HepG2 (cell line): ENCODE measurements at regions not wholly inside any gene's neighbourhood (a gene's known extent, or its start where the extent isn't known, plus 50 kb on each side); places are given as distances from the start of the nearest gene placed in this dataset.

ENCODE experiments used
- FOXK2 ChIP-seq: fragments of 450-650 bp; IDR thresholded peaks from 2 replicates; pipeline ENCODE4 v1.6.1; 2016
- KAT8 ChIP-seq: IDR thresholded peaks from 2 replicates; pipeline ENCODE4 v1.6.1; 2016; ENCODE audit warnings: missing genetic modification reagents, missing compliant biosample characterization
- NFYB ChIP-seq: sonication (generic); formaldehyde crosslinking; IDR thresholded peaks from 2 replicates; pipeline ENCODE4 v1.4.0; 2020; ENCODE audit warnings: missing genetic modification reagents
- RFXAP ChIP-seq: sonication (generic); formaldehyde crosslinking; IDR thresholded peaks from 2 replicates; pipeline ENCODE4 v1.4.0; 2020; ENCODE audit warnings: missing genetic modification reagents, borderline replicate concordance
- ZFP37 ChIP-seq: sonication (generic); formaldehyde crosslinking; IDR thresholded peaks from 2 replicates; pipeline ENCODE4 v1.4.0; 2020; ENCODE audit warnings: missing genetic modification reagents, borderline replicate concordance
- ZNF143 ChIP-seq: sonication (generic); formaldehyde crosslinking; IDR thresholded peaks from 2 replicates; pipeline ENCODE4 v1.4.0; 2020; ENCODE audit warnings: missing genetic modification reagents
- ZNF367 ChIP-seq: sonication (generic); formaldehyde crosslinking; IDR thresholded peaks from 2 replicates; pipeline ENCODE4 v1.4.0; 2020; ENCODE audit warnings: missing genetic modification reagents, borderline replicate concordance
- ZNF557 ChIP-seq: sonication (generic); formaldehyde crosslinking; IDR thresholded peaks from 2 replicates; pipeline ENCODE4 v1.4.0; 2020; ENCODE audit warnings: missing genetic modification reagents
- TF ChIP-seq, protein P1 (sequence below): sonication (generic); formaldehyde crosslinking; IDR thresholded peaks from 2 replicates; pipeline ENCODE4 v1.4.0; 2020; ENCODE audit warnings: mild to moderate bottlenecking, missing genetic modification reagents
- TF ChIP-seq, protein P2 (sequence below): sonication (generic); formaldehyde crosslinking; IDR thresholded peaks from 2 replicates; pipeline ENCODE4 v1.4.0; 2020; ENCODE audit warnings: mild to moderate bottlenecking, missing genetic modification reagents

DNA sequence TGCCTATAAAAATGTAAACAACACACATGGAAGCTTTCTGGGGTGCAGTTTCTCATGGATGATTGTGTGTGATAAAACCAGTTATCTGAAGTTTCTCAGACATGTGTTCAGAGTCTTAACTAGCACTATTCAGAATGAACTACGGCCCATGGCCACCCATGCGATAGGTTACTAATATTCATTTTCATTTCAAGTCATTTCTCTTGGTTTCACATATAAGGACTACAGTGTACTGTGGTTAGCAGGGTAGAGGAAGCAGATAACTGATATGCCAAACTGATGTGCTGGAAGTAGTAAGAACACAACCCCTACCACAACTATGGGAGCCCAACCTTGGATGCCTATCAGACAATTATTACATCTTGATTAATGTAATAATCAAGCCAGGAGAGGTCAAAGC, 372.1 kb downstream of the DTWD2 start (continued):
- TF ChIP-seq, protein P1, sequence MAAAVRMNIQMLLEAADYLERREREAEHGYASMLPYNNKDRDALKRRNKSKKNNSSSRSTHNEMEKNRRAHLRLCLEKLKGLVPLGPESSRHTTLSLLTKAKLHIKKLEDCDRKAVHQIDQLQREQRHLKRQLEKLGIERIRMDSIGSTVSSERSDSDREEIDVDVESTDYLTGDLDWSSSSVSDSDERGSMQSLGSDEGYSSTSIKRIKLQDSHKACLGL (CRISPR knock-in tag), result no peak
- TF ChIP-seq ZNF143, result no peak
- no peak for TF ChIP-seq ZNF367
- no peak for TF ChIP-seq FOXK2
- TF ChIP-seq ZNF557, result no peak
- TF ChIP-seq, protein P2, sequence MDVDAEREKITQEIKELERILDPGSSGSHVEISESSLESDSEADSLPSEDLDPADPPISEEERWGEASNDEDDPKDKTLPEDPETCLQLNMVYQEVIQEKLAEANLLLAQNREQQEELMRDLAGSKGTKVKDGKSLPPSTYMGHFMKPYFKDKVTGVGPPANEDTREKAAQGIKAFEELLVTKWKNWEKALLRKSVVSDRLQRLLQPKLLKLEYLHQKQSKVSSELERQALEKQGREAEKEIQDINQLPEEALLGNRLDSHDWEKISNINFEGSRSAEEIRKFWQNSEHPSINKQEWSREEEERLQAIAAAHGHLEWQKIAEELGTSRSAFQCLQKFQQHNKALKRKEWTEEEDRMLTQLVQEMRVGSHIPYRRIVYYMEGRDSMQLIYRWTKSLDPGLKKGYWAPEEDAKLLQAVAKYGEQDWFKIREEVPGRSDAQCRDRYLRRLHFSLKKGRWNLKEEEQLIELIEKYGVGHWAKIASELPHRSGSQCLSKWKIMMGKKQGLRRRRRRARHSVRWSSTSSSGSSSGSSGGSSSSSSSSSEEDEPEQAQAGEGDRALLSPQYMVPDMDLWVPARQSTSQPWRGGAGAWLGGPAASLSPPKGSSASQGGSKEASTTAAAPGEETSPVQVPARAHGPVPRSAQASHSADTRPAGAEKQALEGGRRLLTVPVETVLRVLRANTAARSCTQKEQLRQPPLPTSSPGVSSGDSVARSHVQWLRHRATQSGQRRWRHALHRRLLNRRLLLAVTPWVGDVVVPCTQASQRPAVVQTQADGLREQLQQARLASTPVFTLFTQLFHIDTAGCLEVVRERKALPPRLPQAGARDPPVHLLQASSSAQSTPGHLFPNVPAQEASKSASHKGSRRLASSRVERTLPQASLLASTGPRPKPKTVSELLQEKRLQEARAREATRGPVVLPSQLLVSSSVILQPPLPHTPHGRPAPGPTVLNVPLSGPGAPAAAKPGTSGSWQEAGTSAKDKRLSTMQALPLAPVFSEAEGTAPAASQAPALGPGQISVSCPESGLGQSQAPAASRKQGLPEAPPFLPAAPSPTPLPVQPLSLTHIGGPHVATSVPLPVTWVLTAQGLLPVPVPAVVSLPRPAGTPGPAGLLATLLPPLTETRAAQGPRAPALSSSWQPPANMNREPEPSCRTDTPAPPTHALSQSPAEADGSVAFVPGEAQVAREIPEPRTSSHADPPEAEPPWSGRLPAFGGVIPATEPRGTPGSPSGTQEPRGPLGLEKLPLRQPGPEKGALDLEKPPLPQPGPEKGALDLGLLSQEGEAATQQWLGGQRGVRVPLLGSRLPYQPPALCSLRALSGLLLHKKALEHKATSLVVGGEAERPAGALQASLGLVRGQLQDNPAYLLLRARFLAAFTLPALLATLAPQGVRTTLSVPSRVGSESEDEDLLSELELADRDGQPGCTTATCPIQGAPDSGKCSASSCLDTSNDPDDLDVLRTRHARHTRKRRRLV (CRISPR knock-in tag), result no peak
- no peak for TF ChIP-seq NFYB
- no peak for TF ChIP-seq ZFP37
- TF ChIP-seq RFXAP (CRISPR knock-in tag), result no peak
- TF ChIP-seq KAT8 (CRISPR knock-in tag), result no peak
